Endodermal cell (in vitro differentiated cells): ENCODE measurements at regions not wholly inside any gene's neighbourhood (a gene's known extent, or its start where the extent isn't known, plus 50 kb on each side); places are given as distances from the start of the nearest gene placed in this dataset.

Experiments used
- DNase-seq: peaks from one replicate; pipeline ENCODE4 v3.0.0-alpha.2; 2017
- H3K27ac ChIP-seq: 2 replicates; pipeline ENCODE4 v1.5.1; 2013; ENCODE audit warnings: mild to moderate bottlenecking, low read depth, low read length, moderate library complexity
- H3K27me3 ChIP-seq: 2 replicates; pipeline ENCODE4 v1.6.1; 2013; ENCODE audit warnings: mild to moderate bottlenecking, low read length, moderate library complexity; ENCODE audit not compliant: insufficient read depth, control insufficient read depth, poor library complexity, severe bottlenecking
- H3K36me3 ChIP-seq: 2 replicates; pipeline ENCODE4 v1.7.0; 2013; ENCODE audit warnings: mild to moderate bottlenecking, low read length, moderate library complexity; ENCODE audit not compliant: control insufficient read depth, insufficient read depth
- H3K4me1 ChIP-seq: one replicate; pipeline ENCODE4 v1.7.0; 2013; ENCODE audit warnings: low read length; ENCODE audit not compliant: control insufficient read depth, insufficient read depth
- H3K4me3 ChIP-seq: 2 replicates; pipeline ENCODE4 v1.5.1; 2013; ENCODE audit warnings: mild to moderate bottlenecking, low read length, moderate library complexity
- H3K9ac ChIP-seq: 2 replicates; pipeline ENCODE4 v1.6.1; 2013; ENCODE audit warnings: mild to moderate bottlenecking, low read length, moderate library complexity; ENCODE audit not compliant: poor library complexity, severe bottlenecking; ENCODE audit errors: extremely low read depth
- H3K9me3 ChIP-seq: 2 replicates; pipeline ENCODE4 v1.6.1; 2013; ENCODE audit warnings: mild to moderate bottlenecking, low read length, moderate library complexity; ENCODE audit not compliant: control insufficient read depth
- H3K27ac Mint-ChIP-seq: 2 replicates; pipeline ENCODE4 v1.8.0; 2020; ENCODE audit warnings: mixed read lengths
- H3K27me3 Mint-ChIP-seq: 2 replicates; pipeline ENCODE4 v1.8.0; 2021; ENCODE audit warnings: mild to moderate bottlenecking, mixed read lengths; ENCODE audit not compliant: insufficient read depth
- H3K36me3 Mint-ChIP-seq: 2 replicates; pipeline ENCODE4 v1.8.0; 2020; ENCODE audit warnings: low read depth, mixed read lengths
- H3K4me1 Mint-ChIP-seq: 2 replicates; pipeline ENCODE4 v1.8.0; 2020; ENCODE audit warnings: mixed read lengths
- H3K4me3 Mint-ChIP-seq: 2 replicates; pipeline ENCODE4 v1.8.0; 2020; ENCODE audit warnings: mild to moderate bottlenecking, moderate library complexity, mixed read lengths
- H3K9me3 Mint-ChIP-seq: 2 replicates; pipeline ENCODE4 v1.8.0; 2020; ENCODE audit warnings: mild to moderate bottlenecking, mixed read lengths
- WGBS, 2 experiments: methylation state at CpG; one replicate each; pipeline versions ENCODE4 v1.1.5 to v1.1.7; 2013; ENCODE audit warnings: missing lambda C conversion rate in 2 of 2, mixed read lengths in 1 of 2; ENCODE audit not compliant: insufficient coverage in 1 of 2, insufficient read length in 1 of 2; 5-methylcytosine and 5-hydroxymethylcytosine counted together
- TF ChIP-seq, protein P1 (sequence below): fragments of 200-600 bp; sonication (generic); conservative IDR thresholded peaks from 2 replicates; pipeline ENCODE4 v1.5.0; 2021; ENCODE audit warnings: antibody characterized with exemption, mild to moderate bottlenecking

DNA sequence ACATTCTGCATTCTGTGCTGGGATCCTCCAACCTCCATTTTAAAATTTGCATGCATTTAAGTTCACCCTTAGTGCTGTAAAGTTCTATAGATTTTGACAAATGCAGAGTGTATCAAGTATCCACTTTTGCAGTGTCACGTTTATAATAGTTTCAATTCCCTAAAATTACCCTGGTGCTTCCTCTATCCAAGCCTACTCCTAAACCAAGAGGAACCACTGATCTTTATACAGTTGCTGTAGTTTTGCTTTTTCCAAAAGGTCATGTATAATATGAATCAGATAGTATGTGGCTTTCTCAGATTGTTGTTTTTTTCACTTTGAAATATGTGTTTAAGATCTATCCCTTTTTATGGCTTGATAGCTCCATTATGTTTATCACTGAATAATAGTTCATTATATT lies 468.4 kb upstream of the CDH6 start:
- Histone ChIP-seq H3K27ac (no peak overlapping the region), H3K27me3 (no peaks in the 10 kb centered on the region), H3K36me3 (no peaks in the 10 kb centered on the region), H3K9ac (no peak overlapping the region), H3K4me1 (no peaks in the 10 kb centered on the region), H3K9me3 (no peaks in the 10 kb centered on the region), H3K4me3 (no peak overlapping the region)
- 100% methylated on average over 1 of the region's 1 CpG for WGBS, 2 experiments
- no peak overlapping the region for H3K4me3 Mint-ChIP-seq
- H3K27me3 Mint-ChIP-seq = no peaks in the 10 kb centered on the region
- no peak overlapping the region for H3K27ac Mint-ChIP-seq
- DNase-seq = no peak
- no peaks in the 10 kb centered on the region for H3K36me3 Mint-ChIP-seq
- TF ChIP-seq, protein P1, sequence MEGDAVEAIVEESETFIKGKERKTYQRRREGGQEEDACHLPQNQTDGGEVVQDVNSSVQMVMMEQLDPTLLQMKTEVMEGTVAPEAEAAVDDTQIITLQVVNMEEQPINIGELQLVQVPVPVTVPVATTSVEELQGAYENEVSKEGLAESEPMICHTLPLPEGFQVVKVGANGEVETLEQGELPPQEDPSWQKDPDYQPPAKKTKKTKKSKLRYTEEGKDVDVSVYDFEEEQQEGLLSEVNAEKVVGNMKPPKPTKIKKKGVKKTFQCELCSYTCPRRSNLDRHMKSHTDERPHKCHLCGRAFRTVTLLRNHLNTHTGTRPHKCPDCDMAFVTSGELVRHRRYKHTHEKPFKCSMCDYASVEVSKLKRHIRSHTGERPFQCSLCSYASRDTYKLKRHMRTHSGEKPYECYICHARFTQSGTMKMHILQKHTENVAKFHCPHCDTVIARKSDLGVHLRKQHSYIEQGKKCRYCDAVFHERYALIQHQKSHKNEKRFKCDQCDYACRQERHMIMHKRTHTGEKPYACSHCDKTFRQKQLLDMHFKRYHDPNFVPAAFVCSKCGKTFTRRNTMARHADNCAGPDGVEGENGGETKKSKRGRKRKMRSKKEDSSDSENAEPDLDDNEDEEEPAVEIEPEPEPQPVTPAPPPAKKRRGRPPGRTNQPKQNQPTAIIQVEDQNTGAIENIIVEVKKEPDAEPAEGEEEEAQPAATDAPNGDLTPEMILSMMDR = no peak
- H3K9me3 Mint-ChIP-seq = peaks cover 2% of the 10 kb centered on the region
- no peaks in the 10 kb centered on the region for H3K4me1 Mint-ChIP-seq

GRCh38 chr5:30698217-30698616 lies 495.3 kb upstream of the CDH6 start:
- Mint-ChIP-seq H3K4me3 (no peak overlapping the region), H3K27me3 (no peaks in the 10 kb centered on the region), H3K4me1 (no peaks in the 10 kb centered on the region), H3K27ac (no peak overlapping the region), H3K9me3 (peaks cover 31% of the 10 kb centered on the region), H3K36me3 (no peaks in the 10 kb centered on the region)
- TF ChIP-seq, protein P1 = no peak
- H3K9ac ChIP-seq = no peak overlapping the region
- H3K4me1 ChIP-seq = no peaks in the 10 kb centered on the region
- no peak for DNase-seq
- no peak overlapping the region for H3K4me3 ChIP-seq
- no peak overlapping the region for H3K27ac ChIP-seq
- no peaks in the 10 kb centered on the region for H3K36me3 ChIP-seq
- peaks cover 4% of the 10 kb centered on the region for H3K9me3 ChIP-seq
- H3K27me3 ChIP-seq = no peaks in the 10 kb centered on the region
- WGBS, 2 experiments = 94 to 98% methylated on average over 4 of the region's 4 CpGs

GRCh38 chr5:30693326-30693725 lies 500.2 kb upstream of the CDH6 start:
- H3K4me3 ChIP-seq = no peak overlapping the region
- H3K9me3 Mint-ChIP-seq = no peaks in the 10 kb centered on the region
- no peaks in the 10 kb centered on the region for H3K36me3 ChIP-seq
- H3K27ac ChIP-seq = no peak overlapping the region
- no peaks in the 10 kb centered on the region for H3K27me3 ChIP-seq
- no peak overlapping the region for H3K4me3 Mint-ChIP-seq
- no peaks in the 10 kb centered on the region for H3K27me3 Mint-ChIP-seq
- H3K4me1 Mint-ChIP-seq = no peaks in the 10 kb centered on the region
- H3K4me1 ChIP-seq = no peaks in the 10 kb centered on the region
- WGBS, 2 experiments = 87% methylated on average over 2 of the region's 2 CpGs; no CpG with 5 or more reads in 1 of the 2 experiments
- TF ChIP-seq, protein P1 = no peak
- no peaks in the 10 kb centered on the region for H3K9me3 ChIP-seq
- no peak overlapping the region for H3K27ac Mint-ChIP-seq
- no peak overlapping the region for H3K9ac ChIP-seq
- no peaks in the 10 kb centered on the region for H3K36me3 Mint-ChIP-seq
- no peak for DNase-seq
